Endothelial cell (in vitro differentiated cells): ENCODE measurements at regions not wholly inside any gene's neighbourhood (a gene's known extent, or its start where the extent isn't known, plus 50 kb on each side); places are given as distances from the start of the nearest gene placed in this dataset.

Experiments
- DNase-seq: peaks from one replicate; pipeline ENCODE4 v3.0.0; 2021; ENCODE audit warnings: low spot score
- H3K27ac Mint-ChIP-seq: one replicate; pipeline ENCODE4 v1.8.0; 2021; ENCODE audit warnings: mixed read lengths, inconsistent platforms; ENCODE audit not compliant: unreplicated experiment
- H3K27me3 Mint-ChIP-seq: one replicate; pipeline ENCODE4 v1.8.0; 2021; ENCODE audit warnings: mild to moderate bottlenecking, moderate library complexity, mixed read lengths, inconsistent platforms; ENCODE audit not compliant: unreplicated experiment
- H3K36me3 Mint-ChIP-seq: one replicate; pipeline ENCODE4 v1.8.0; 2021; ENCODE audit warnings: mild to moderate bottlenecking, low read depth, mixed read lengths, inconsistent platforms; ENCODE audit not compliant: unreplicated experiment
- H3K4me1 Mint-ChIP-seq: one replicate; pipeline ENCODE4 v1.8.0; 2021; ENCODE audit warnings: mild to moderate bottlenecking, mixed read lengths, inconsistent platforms; ENCODE audit not compliant: unreplicated experiment
- H3K4me3 Mint-ChIP-seq: one replicate; pipeline ENCODE4 v1.8.0; 2021; ENCODE audit warnings: mild to moderate bottlenecking, mixed read lengths, inconsistent platforms; ENCODE audit not compliant: unreplicated experiment
- H3K9me3 Mint-ChIP-seq: one replicate; pipeline ENCODE4 v1.8.0; 2021; ENCODE audit warnings: mixed read lengths, inconsistent platforms; ENCODE audit not compliant: unreplicated experiment
- TF ChIP-seq, protein P1 (sequence below): fragments of 200-600 bp; sonication (generic); IDR thresholded peaks from one replicate; pipeline ENCODE4 v1.5.0; 2021; ENCODE audit warnings: antibody characterized with exemption; ENCODE audit not compliant: unreplicated experiment

DNA sequence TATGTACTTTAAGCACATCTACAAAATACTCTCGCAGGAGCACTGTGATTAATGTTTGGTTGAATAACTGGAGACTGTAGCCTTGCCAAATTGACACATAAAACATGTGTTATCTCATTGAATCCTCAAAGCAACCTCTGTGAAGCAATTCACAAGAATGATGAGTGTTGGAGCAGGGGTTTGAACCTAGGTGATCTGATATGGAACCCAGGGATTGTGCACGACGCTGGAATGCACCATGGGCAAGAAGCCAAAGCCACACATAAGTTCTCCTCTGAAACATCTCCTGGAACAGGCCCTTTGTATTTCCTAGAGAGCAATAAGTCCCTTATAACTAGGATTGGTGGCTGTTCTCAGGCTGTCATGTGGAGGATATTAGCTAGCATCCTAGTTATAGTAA lies 124.6 kb upstream of the IVNS1ABP start:
- Mint-ChIP-seq H3K4me3 (no peak overlapping the region), H3K27ac (no peak overlapping the region), H3K4me1 (no peaks in the 10 kb centered on the region), H3K27me3 (peaks cover 2% of the 10 kb centered on the region), H3K36me3 (no peaks in the 10 kb centered on the region), H3K9me3 (no peaks in the 10 kb centered on the region)
- DNase-seq = no peak
- TF ChIP-seq, protein P1, sequence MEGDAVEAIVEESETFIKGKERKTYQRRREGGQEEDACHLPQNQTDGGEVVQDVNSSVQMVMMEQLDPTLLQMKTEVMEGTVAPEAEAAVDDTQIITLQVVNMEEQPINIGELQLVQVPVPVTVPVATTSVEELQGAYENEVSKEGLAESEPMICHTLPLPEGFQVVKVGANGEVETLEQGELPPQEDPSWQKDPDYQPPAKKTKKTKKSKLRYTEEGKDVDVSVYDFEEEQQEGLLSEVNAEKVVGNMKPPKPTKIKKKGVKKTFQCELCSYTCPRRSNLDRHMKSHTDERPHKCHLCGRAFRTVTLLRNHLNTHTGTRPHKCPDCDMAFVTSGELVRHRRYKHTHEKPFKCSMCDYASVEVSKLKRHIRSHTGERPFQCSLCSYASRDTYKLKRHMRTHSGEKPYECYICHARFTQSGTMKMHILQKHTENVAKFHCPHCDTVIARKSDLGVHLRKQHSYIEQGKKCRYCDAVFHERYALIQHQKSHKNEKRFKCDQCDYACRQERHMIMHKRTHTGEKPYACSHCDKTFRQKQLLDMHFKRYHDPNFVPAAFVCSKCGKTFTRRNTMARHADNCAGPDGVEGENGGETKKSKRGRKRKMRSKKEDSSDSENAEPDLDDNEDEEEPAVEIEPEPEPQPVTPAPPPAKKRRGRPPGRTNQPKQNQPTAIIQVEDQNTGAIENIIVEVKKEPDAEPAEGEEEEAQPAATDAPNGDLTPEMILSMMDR = no peak

DNA sequence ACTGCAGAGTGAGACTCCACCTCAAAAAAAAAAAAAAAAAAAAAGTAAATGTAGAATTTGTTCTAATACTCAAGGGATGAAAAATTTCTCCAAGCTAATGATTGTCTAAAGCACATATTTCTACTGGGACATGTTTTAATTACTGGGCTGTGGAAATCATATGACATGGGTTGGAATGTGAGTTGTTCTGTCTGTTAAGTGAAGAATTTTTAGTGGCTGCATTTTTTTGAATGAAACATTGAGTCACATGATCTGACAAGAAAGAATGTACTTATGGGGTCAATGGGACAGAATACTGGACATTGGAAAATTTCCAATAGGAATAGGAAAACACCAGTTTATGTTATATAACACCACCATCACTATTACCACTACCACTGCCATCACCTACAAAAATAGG lies 123.8 kb upstream of the IVNS1ABP start:
- Mint-ChIP-seq H3K4me1 (no peaks in the 10 kb centered on the region), H3K9me3 (no peaks in the 10 kb centered on the region), H3K27ac (no peak overlapping the region), H3K4me3 (no peak overlapping the region), H3K27me3 (peaks cover 2% of the 10 kb centered on the region), H3K36me3 (no peaks in the 10 kb centered on the region)
- TF ChIP-seq, protein P1 = no peak
- no peak for DNase-seq

DNA sequence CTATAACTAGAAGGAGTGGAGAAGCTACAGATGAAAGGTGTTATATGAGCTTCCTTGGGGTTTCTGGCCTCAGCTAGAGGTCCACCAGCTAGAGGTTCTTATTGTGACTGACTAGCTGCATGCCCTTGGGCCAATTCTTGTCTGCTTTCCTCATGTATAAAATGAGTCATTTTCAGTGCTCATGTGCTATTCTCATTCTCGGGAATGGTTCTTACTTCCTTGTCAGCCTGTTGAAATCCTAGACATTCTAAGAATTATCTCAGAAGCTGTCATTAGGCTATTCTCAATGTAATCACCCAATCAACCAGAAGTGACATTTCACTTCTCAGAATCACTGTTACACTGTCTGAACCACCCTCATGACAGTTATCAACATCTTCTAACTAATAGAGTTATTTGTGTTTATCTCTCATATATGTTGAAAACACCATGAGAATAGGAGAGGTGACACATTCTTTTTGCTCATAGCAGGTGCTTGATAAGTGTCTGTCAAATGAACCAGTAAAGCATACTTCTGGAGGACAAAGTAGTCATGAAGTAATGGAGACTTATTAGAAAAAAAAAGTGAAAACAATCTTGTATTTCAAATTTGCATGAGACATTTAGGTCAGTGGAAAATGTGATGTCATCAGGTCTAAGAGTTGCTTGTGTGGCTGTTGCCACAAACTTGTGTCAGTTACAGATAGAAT lies 122.8 kb upstream of the IVNS1ABP start:
- DNase-seq = no peak
- Mint-ChIP-seq H3K9me3 (no peaks in the 10 kb centered on the region), H3K27me3 (peaks cover 2% of the 10 kb centered on the region), H3K36me3 (no peaks in the 10 kb centered on the region), H3K4me3 (no peak overlapping the region), H3K4me1 (no peaks in the 10 kb centered on the region), H3K27ac (no peak overlapping the region)
- TF ChIP-seq, protein P1 = no peak

DNA sequence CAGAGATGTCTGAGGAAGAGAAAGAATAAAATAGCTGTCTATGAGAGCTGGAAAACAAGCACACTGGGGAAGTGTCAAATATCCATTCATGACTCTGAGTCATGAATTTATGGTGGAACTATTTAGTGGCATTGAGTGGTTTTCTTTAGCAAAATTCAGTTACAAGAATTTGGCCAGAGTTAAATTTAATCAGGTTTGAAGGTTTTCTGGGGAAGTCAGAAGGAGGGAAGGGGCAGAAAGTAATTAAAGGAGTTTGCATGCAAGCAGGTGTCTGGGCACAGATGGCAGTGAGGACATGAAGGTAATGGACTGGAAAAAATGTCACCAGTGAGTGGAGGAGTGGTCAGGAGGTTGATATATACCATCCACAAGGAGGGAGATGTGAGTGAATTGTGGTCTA lies 121.9 kb upstream of the IVNS1ABP start:
- H3K27ac Mint-ChIP-seq = no peak overlapping the region
- TF ChIP-seq, protein P1 = no peak
- no peaks in the 10 kb centered on the region for H3K4me1 Mint-ChIP-seq
- no peak overlapping the region for H3K4me3 Mint-ChIP-seq
- no peak for DNase-seq
- H3K9me3 Mint-ChIP-seq = no peaks in the 10 kb centered on the region
- no peaks in the 10 kb centered on the region for H3K36me3 Mint-ChIP-seq
- H3K27me3 Mint-ChIP-seq = peaks cover 2% of the 10 kb centered on the region

DNA sequence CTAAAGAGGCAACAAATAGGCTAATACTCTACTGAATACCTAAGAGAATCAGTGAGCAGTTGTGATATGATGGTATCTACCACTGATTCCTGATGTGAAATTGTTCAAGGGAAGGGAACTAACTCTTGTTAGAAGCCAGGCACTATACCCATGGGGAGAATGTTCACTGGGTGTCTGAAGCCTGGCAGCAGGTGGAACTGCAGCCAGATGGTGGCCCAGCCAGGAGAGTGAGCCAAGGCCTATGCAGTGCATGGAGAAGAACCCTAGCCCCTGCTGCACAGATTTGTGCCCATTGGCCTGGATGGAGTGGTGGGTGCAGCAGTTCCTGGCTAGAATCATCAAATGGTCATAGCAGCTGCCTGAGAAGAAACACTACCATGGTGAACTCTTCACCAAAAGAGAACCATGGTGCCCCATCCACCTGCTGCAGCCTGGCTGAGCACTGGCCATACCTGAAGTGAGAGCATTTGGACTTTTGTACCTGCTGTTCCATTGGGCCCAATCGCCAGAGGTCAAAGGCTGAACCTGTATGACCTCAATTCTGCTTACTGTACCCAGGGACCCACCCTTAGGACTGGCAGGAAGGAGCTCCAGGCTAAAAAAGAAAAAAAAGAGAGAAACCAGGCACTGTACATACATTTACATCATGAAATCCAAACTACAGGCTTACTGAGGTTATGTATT lies 118.8 kb upstream of the IVNS1ABP start:
- Mint-ChIP-seq H3K4me3 (no peak overlapping the region), H3K4me1 (no peaks in the 10 kb centered on the region), H3K36me3 (no peaks in the 10 kb centered on the region), H3K9me3 (no peaks in the 10 kb centered on the region), H3K27me3 (peaks cover under 1% of the 10 kb centered on the region), H3K27ac (no peak overlapping the region)
- TF ChIP-seq, protein P1 = no peak
- no peak for DNase-seq
